Islet of Langerhans (tissue), 1 donor: ENCODE measurements at regions not wholly inside any gene's neighbourhood (a gene's known extent, or its start where the extent isn't known, plus 50 kb on each side); places are given as distances from the start of the nearest gene placed in this dataset.
"Not testable (repeated sequence)": the region's sequence is repeated elsewhere in the genome, so short reads cannot be mapped to it uniquely, and the experiment has no call there.

Experiments
- FAIRE-seq: peaks from one replicate; lab custom pipeline; 2011; peaks lifted over from hg19 to GRCh38; lab: Jason Lieb, UNC

DNA sequence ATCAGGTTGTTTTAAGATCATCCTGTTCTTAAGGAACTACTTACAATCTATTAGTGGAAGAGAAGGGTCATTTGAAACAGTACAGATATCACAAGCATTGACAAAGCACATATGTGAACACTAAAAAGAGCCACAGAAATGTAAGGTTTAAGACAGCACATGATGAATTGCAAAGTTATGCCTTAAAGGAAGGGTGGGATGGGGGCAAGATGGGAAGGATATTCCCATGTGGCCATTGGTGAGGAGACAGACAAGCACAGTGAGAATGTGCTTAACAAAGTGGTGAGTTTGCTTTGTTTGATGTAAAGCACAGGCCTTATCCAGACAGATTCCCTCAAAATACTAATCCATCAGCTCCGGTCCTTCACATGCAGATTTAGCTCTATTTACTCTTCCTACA, 151.6 kb upstream of the IVNS1ABP start:
- FAIRE-seq = no peak

DNA sequence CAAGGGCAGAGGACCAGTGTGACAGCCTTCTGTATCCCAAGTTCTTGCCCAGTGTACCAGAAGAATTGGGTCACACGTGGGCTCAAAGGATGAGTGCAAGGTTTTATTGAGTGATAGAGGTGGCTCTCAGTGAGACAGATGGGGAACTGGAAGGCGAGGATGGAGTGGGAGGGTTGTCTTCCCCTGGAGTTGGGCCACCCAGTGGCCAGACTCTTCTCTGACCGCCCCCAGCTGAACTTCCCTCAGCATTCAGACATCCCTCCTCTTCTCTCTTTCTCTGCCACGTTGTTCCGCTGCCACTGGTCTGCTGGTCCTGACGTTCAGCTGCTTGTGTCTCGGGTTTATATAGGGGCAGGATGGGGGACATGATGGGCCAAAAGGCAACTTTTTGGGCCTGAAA, 150.1 kb upstream of the IVNS1ABP start:
- no peak for FAIRE-seq

DNA sequence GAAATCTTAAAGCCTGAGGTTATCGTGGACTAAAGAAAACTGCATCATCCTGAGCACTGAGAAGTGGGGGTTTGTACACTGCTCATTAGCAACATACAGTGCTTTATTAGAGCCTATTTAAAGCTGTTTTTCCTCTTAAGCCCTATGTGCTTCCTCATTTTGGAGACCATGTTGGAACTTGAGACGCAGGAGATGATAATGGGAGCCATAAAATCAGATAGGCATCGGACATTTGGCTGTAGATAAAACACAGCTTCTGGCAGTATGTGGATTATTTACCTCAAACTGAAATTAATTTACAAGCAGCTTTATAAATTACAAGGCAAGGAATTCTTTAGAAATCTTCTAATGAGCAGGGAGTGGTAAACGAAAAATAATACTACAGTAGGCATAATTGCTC, 147.7 kb upstream of the IVNS1ABP start:
- FAIRE-seq = no peak

DNA sequence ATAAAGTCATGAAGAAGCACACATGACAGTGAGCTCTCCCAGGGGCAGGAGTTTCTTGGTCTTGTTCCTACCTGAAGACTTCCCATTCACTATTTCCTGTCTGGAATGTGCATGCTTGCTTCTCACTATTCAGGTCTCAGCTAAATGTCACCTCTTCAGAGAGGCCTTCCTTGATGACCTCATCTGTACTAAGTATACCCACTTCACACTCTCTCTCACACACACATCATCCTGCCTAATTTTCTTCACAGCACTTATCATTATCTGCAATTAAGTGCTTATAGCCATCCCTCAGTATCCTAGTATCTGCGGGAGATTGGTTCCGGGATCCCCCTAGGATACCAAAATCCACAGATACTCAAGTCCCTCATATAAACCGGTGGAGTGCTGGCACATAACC, 146.4 kb upstream of the IVNS1ABP start:
- no peak for FAIRE-seq

DNA sequence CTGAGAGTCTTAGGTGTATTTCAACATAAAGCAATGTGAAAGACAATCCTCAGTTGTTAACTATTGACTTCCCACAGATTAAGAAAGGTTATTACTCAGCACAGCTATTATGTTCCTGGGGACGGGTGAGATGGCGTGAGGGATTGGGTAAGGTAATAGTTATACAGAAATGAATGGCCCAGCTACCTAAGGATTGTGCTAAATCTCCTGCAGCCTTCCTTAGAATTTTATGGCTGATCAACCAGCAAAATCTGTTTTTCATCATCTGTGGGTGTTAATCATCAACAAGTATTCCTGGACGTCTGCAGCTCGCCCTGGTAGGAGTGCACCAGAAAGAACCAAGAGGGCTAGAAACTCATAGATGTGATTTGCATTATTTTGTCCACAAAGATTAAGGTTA, 146.0 kb upstream of the IVNS1ABP start:
- FAIRE-seq = no peak

DNA sequence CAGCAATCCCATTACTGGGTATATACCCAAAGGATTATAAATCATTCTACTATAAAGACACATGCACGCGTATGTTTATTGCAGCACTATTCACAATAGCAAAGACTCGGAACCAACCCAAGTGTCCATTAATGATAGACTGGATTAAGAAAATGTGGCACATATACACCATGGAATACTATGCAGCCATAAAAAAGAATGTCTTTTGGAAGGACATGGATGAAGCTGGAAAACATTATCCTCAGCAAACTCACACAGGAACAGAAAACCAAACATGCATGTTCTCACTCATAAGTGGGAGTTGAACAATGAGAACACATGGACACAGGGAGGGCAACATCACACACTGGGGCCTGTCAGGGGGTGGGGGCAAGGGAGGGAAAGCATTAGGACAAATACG, 143.7 kb upstream of the IVNS1ABP start:
- FAIRE-seq = not testable (repeated sequence)

DNA sequence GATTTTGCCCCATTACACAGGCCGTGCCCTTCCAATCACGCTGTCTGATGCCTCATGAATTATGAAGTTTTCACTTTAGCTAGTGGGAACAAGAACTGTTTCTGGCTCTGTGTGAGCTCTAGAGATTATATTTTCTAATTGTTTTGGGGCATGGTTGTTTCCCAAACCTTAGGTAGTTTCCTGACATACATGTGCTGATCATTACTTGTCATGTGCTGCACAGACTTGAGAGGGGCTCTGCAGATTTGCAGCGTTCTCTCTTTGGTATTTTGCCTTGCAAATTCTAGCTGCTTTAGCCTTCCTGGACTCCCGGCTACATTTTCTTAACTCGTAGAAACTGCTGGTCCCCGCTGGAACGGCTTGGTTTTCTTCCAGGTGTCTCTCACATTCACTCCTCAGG, 142.1 kb upstream of the IVNS1ABP start:
- no peak for FAIRE-seq

DNA sequence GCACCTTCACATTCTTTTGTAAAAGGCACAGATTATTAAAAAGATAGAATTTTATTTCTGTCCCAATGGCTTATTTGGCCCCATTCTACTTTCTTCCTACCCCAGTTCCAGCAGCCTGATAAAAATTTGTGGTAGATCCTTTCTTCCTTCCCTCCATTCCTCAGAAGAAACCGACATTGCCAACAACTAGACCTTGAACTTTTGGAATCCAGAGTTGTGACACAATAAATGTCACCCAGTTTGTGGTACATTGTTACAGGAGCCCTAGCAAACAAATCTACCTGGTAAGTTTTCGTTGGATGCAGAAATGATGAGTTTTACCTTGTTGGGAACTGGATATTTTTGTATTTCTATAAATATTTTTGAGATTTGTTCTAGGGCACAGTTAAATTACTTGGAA, 141.6 kb upstream of the IVNS1ABP start:
- FAIRE-seq = no peak

DNA sequence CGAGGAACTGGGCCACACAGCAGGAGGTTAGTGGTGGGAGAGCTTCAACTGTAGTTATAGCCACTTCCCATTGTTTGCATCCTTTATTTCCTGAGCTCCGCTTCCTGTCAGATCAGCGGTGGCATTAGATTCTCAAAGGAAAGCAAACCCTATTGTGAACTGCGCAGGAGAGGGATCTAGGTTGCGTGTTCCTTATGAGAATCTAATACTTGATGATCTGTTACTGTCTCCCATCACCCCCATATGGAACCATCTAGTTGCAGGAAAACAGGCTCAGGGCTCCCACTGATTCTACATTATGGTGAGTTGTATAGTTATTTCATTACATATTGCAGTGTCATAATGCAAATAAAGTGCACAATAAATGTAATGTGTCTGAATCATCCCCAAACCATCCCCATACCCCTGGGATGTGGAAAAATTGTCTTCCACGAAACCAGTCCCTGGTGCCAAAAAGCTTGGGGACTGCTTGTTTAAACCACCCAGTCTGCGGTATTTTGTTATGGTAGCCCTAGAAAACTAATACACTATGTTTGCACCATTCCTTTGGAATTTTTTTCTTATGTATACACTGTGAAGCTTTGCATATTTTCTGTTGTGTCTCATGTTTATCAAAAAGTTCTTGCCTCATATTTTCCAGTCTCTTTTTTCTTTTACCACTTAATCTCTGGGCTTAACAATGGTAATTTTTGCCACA, 136.6 kb upstream of the IVNS1ABP start:
- no peak for FAIRE-seq

DNA sequence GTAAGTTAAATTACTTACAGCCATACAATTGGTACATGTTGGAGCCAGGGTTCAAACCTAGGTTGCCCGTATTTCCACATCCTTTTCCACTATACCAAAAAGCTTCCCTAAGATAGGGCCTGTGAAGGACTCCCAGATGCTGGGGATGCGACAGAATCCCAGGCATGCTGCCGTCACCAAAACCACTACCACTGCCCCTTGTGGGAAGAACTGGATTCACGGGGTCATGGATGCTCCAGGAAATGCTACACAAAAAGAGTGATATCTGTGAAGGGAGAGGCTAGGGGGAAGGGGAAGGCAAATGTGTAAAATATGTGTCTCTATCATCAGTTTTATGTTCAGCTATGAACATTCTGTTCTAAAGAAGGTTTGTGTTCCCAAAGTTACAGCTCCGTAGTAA, 133.9 kb upstream of the IVNS1ABP start:
- FAIRE-seq = no peak

DNA sequence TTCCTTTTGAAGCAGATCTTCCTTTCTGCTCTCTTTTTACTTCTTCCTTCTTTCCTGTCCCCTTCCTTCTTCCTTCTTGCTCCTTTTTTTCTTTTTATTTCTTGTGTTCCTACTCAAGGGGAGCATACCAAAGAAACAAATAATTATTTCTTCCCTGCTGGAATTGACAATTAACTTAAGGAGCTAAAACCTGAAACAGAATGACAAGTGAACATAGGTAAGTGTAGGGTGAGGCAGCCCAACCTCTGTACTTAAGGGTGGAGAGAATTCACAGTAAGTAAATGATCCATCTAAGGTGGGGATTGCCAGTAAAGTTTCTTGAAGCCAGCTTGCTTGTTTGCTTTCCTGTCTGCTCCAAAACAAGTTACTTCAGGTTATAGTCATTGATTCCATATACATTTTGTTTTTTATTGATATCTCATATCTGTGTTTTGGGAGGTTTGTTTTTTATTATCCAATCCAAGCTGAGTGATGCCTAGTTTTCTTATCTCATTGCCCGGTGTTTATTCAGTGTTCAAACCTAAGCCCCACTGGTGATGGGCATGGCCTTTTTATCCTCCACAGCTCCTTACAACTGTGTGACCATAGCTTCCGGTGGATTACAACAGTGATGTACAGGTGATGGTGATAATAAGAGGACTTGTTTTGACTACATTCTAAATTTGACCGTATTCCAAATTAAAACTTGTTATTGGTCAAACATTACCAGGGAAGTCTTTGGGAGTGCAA, 133.2 kb upstream of the IVNS1ABP start:
- FAIRE-seq = no peak

DNA sequence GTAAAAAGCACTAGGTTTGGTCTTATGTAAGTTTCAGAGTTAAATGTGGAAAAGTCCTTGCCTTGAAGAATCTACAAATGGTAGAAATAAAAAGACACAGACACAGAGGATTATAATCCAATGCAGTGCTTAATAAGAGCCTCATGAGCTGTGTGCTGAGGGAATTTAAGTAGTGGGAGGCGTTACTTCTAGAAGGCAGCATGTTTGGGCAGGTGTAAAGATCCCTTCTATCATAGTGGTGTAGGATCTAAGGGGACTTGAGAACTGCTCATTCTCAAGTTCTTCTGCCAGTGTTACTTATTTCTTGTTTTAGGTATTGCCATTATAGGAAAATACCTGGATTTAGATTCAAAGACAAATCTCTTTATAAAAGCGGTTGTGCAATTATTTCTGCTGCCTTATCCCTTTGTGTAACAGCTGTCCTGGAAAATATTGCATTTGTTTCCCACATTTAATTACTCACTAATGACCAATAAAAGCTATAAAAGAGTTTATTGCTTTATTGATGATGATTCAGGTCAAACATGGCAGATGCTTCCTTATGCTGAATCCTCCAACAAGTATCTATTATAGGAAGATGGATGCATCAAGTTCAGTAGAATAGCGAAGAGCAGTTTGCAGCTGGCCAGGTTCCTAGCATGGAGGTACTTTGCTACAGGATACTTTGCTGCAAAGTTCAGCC, 132.5 kb upstream of the IVNS1ABP start:
- no peak for FAIRE-seq

DNA sequence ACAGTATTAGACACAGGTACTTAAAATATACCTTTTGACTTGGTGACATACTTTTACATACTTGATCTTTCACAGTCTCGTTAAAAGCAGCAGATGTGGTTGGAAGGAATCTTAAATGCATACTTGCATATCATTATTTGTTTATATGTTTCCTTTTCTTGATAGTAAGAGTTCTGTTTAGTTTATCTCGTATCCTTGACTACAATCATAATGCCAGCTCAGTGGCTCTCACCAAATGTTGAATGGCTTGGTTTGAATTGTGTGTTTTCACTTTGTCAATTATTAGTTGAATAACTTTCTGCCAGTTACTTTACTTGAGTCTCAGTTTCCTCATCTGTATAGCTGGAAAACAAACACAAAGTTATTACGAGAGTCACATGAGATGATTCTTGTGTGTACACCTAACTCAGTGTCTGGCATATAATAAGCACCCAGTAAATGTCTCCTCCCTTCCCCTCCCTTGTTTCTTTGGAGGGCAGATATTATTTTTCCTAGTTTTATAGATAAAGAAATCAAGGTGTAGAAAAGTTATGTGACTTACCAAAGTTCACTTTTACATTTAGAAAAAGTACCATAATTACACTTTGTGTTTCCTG, 131.6 kb upstream of the IVNS1ABP start:
- FAIRE-seq = no peak

DNA sequence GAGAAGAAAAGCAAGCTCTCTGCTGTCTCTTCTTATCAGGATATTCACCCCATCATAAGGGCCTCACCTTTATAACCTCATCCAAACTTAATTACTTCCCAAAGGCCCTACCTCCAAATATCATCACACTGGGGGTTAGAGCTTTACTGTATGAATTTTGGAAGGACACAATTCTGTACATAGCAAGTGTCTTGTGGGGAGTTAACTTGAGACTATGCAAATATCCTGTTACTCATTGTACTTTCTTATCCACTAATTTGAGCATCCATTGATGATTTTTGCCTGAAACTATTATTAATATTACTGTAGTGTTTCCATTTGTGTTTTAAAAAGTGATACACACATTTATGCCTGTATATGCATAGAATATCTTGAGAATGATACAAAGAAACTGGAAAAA, 129.1 kb upstream of the IVNS1ABP start:
- FAIRE-seq = no peak

DNA sequence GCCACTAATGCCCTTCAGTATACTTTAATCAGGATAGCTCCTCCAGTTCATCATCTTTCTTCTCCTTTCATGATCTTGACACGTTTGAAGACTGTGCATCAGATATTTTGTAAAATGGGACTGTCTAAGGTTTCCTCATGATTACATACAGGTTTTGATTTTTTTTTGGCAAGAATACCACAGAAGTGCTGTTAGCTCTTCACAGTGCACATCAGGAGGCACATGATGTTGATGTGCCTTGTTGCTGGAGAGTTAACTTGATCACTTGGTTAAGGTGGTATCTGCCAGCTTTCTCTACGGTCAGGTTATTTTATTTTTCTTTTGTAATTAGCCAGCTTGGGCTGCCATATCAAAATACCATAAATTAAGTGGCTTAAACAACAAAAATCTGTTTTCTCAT, 128.6 kb upstream of the IVNS1ABP start:
- no peak for FAIRE-seq

DNA sequence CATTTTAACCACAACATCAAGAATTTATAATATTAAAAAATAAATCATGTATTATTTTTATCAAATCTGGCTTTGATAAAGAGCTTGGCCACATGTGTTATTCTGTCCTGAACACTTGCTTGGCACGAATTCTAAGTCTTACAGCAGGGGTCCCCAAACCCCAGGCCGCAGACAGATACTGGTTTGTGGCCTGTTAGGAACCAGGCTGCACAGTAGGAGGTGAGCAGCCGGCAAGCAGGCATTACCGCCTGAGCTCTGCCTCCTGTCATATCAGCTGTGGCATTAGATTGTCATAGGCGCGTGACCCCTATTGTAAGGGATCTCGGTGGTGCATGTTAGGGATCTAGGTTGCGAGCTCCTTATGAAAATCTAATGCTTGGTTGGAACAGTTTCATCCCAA, 127.6 kb upstream of the IVNS1ABP start:
- no peak for FAIRE-seq

DNA sequence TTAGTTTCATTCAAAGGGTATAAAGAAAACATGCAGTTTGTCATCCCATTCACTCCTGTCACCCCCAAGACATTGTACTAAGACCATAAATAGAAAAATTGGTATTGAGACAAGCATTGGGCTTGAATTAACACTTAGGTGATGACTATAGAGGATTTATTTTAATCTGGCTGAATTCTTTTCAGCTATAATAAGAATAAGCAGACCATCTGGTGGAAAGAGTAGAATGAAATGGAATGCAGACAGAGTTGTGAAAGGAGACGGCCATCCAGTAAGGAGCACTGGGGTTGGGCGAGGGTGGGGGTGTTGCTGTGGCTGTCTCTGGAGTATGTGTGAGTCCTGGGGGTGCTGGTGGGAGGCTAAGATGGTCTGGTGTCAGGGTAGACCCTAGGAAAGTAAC, 125.0 kb upstream of the IVNS1ABP start:
- no peak for FAIRE-seq

DNA sequence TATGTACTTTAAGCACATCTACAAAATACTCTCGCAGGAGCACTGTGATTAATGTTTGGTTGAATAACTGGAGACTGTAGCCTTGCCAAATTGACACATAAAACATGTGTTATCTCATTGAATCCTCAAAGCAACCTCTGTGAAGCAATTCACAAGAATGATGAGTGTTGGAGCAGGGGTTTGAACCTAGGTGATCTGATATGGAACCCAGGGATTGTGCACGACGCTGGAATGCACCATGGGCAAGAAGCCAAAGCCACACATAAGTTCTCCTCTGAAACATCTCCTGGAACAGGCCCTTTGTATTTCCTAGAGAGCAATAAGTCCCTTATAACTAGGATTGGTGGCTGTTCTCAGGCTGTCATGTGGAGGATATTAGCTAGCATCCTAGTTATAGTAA, 124.6 kb upstream of the IVNS1ABP start:
- FAIRE-seq = no peak

DNA sequence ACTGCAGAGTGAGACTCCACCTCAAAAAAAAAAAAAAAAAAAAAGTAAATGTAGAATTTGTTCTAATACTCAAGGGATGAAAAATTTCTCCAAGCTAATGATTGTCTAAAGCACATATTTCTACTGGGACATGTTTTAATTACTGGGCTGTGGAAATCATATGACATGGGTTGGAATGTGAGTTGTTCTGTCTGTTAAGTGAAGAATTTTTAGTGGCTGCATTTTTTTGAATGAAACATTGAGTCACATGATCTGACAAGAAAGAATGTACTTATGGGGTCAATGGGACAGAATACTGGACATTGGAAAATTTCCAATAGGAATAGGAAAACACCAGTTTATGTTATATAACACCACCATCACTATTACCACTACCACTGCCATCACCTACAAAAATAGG, 123.8 kb upstream of the IVNS1ABP start:
- FAIRE-seq = no peak

DNA sequence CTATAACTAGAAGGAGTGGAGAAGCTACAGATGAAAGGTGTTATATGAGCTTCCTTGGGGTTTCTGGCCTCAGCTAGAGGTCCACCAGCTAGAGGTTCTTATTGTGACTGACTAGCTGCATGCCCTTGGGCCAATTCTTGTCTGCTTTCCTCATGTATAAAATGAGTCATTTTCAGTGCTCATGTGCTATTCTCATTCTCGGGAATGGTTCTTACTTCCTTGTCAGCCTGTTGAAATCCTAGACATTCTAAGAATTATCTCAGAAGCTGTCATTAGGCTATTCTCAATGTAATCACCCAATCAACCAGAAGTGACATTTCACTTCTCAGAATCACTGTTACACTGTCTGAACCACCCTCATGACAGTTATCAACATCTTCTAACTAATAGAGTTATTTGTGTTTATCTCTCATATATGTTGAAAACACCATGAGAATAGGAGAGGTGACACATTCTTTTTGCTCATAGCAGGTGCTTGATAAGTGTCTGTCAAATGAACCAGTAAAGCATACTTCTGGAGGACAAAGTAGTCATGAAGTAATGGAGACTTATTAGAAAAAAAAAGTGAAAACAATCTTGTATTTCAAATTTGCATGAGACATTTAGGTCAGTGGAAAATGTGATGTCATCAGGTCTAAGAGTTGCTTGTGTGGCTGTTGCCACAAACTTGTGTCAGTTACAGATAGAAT, 122.8 kb upstream of the IVNS1ABP start:
- no peak for FAIRE-seq

DNA sequence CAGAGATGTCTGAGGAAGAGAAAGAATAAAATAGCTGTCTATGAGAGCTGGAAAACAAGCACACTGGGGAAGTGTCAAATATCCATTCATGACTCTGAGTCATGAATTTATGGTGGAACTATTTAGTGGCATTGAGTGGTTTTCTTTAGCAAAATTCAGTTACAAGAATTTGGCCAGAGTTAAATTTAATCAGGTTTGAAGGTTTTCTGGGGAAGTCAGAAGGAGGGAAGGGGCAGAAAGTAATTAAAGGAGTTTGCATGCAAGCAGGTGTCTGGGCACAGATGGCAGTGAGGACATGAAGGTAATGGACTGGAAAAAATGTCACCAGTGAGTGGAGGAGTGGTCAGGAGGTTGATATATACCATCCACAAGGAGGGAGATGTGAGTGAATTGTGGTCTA, 121.9 kb upstream of the IVNS1ABP start:
- FAIRE-seq = no peak

DNA sequence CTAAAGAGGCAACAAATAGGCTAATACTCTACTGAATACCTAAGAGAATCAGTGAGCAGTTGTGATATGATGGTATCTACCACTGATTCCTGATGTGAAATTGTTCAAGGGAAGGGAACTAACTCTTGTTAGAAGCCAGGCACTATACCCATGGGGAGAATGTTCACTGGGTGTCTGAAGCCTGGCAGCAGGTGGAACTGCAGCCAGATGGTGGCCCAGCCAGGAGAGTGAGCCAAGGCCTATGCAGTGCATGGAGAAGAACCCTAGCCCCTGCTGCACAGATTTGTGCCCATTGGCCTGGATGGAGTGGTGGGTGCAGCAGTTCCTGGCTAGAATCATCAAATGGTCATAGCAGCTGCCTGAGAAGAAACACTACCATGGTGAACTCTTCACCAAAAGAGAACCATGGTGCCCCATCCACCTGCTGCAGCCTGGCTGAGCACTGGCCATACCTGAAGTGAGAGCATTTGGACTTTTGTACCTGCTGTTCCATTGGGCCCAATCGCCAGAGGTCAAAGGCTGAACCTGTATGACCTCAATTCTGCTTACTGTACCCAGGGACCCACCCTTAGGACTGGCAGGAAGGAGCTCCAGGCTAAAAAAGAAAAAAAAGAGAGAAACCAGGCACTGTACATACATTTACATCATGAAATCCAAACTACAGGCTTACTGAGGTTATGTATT, 118.8 kb upstream of the IVNS1ABP start:
- FAIRE-seq = no peak
